B cell (primary cell): ENCODE measurements at regions not wholly inside any gene's neighbourhood (a gene's known extent, or its start where the extent isn't known, plus 50 kb on each side); places are given as distances from the start of the nearest gene placed in this dataset.
"Not testable (repeated sequence)": the region's sequence is repeated elsewhere in the genome, so short reads cannot be mapped to it uniquely, and the experiment has no call there.

Experiments used
- ATAC-seq: fragments of 200-7000 bp; cut with Tn5 transposase; one replicate; pipeline ENCODE4 v1.10.0; 2021; ENCODE audit warnings: low read depth, mild to moderate bottlenecking, moderate number of reproducible peaks, moderate library complexity
- CTCF ChIA-PET: fragments of 350-600 bp; sonication (Branson Sonifier 250); formaldehyde crosslinking; loops from one replicate; lab custom pipeline; 2021; ENCODE audit warnings: antibody characterized with exemption, inconsistent platforms; lab: Charles Lee
- POLR2A ChIA-PET: fragments of 350-600 bp; sonication (Branson Sonifier 250); formaldehyde crosslinking; loops from one replicate; lab custom pipeline; 2021; ENCODE audit warnings: antibody characterized with exemption; lab: Charles Lee
- DNase-seq: peaks from one replicate; pipeline ENCODE4 v3.0.0; 2013
- H2AFZ ChIP-seq: 2 replicates; pipeline ENCODE4 v1.6.1; 2012; ENCODE audit warnings: mild to moderate bottlenecking, low read depth, low read length; ENCODE audit not compliant: insufficient read depth, poor library complexity, severe bottlenecking
- H3K27ac ChIP-seq, 2 donors: 1 replicate in 1 of 2; 2 replicates in 1 of 2; pipeline ENCODE4 v1.5.1; 2012 to 2013; ENCODE audit warnings: low read length in 2 of 2, mild to moderate bottlenecking in 2 of 2, moderate library complexity in 1 of 2
- H3K27me3 ChIP-seq, 4 experiments: fragments of 200-600 bp in 1 of 4; sonication (generic) in 1 of 4; replicated peaks in 1 of 4; 1 replicate in 2 of 4; 2 replicates in 2 of 4; pipeline versions ENCODE4 v1.6.1 to v1.7.0; 2013 to 2016; ENCODE audit warnings: low read length in 3 of 4, mild to moderate bottlenecking in 2 of 4, mixed read lengths in 1 of 4, moderate library complexity in 1 of 4; ENCODE audit not compliant: insufficient read depth in 4 of 4, control insufficient read depth in 3 of 4; ENCODE audit errors: control extremely low read depth in 1 of 4
- H3K36me3 ChIP-seq, 2 experiments: replicated peaks in 1 of 2; 1 replicate in 1 of 2; 2 replicates in 1 of 2; pipeline versions ENCODE4 v1.6.1 to v1.7.1; 2013; ENCODE audit warnings: low read length in 1 of 2; ENCODE audit not compliant: insufficient read depth in 2 of 2, control insufficient read depth in 1 of 2; ENCODE audit errors: control extremely low read depth in 1 of 2, extremely low read depth in 1 of 2
- H3K4me1 ChIP-seq, 2 donors: fragments of 200-600 bp in 1 of 2; sonication (generic) in 1 of 2; 1 replicate in 1 of 2; 2 replicates in 1 of 2; pipeline versions ENCODE4 v1.5.1 to v1.6.1; 2013 to 2017; ENCODE audit warnings: low read length in 2 of 2; ENCODE audit not compliant: control insufficient read depth in 2 of 2, insufficient read depth in 2 of 2
- H3K4me2 ChIP-seq: replicated peaks from 2 replicates; pipeline ENCODE3; 2012; ENCODE audit warnings: mild to moderate bottlenecking, low read depth, low read length; ENCODE audit not compliant: poor library complexity, severe bottlenecking
- H3K4me3 ChIP-seq, 5 experiments: fragments of 200-600 bp in 1 of 5; sonication (generic) in 1 of 5; 1 replicate in 3 of 5; 2 replicates in 2 of 5; pipeline versions ENCODE4 v1.5.1 to v1.7.0; 2011 to 2016; ENCODE audit warnings: low read length in 4 of 5, mild to moderate bottlenecking in 4 of 5, low read depth in 2 of 5, control low read depth in 1 of 5, moderate library complexity in 1 of 5; ENCODE audit not compliant: insufficient read depth in 1 of 5; ENCODE audit errors: control extremely low read depth in 1 of 5, extremely low read depth in 1 of 5
- H3K79me2 ChIP-seq: fragments of 200-600 bp; sonication (generic); one replicate; pipeline ENCODE4 v1.6.0; 2016; ENCODE audit warnings: low read length; ENCODE audit not compliant: control insufficient read depth, insufficient read depth
- H3K9ac ChIP-seq: fragments of 200-600 bp; sonication (generic); 2 replicates; pipeline ENCODE4 v1.6.1; 2017; ENCODE audit warnings: mild to moderate bottlenecking, low read length, moderate library complexity
- H3K9me3 ChIP-seq, 3 donors: one replicate each; pipeline versions ENCODE4 v1.6.1 to v1.7.1; 2013; ENCODE audit warnings: low read length in 2 of 3; ENCODE audit not compliant: control insufficient read depth in 2 of 3, insufficient read depth in 1 of 3; ENCODE audit errors: control extremely low read depth in 1 of 3
- H4K20me1 ChIP-seq: 2 replicates; pipeline ENCODE4 v1.6.0; 2012; ENCODE audit warnings: mild to moderate bottlenecking, low read length; ENCODE audit not compliant: insufficient read depth, control insufficient read depth, poor library complexity, severe bottlenecking
- H3K27ac Mint-ChIP-seq: one replicate; pipeline ENCODE4 v1.8.0; 2021; ENCODE audit warnings: mixed read lengths
- H3K27me3 Mint-ChIP-seq: one replicate; pipeline ENCODE4 v1.8.0; 2021; ENCODE audit warnings: mixed read lengths
- H3K4me1 Mint-ChIP-seq: one replicate; pipeline ENCODE4 v1.8.0; 2021; ENCODE audit warnings: mixed read lengths
- H3K4me3 Mint-ChIP-seq: one replicate; pipeline ENCODE4 v1.8.0; 2021; ENCODE audit warnings: mixed read lengths
- H3K9me3 Mint-ChIP-seq: one replicate; pipeline ENCODE4 v1.8.0; 2022; ENCODE audit warnings: mixed read lengths; ENCODE audit not compliant: insufficient read depth
- CTCF ChIP-seq: fragments of 200-600 bp; IDR thresholded peaks from one replicate; pipeline ENCODE4 v1.8.0; 2022; ENCODE audit warnings: antibody characterized with exemption, mild to moderate bottlenecking
- EZH2 ChIP-seq: IDR thresholded peaks from 2 replicates; pipeline ENCODE4 v1.6.1; 2012; ENCODE audit warnings: borderline replicate concordance, low read depth, mild to moderate bottlenecking, moderate library complexity, low read length; ENCODE audit not compliant: insufficient read depth, poor library complexity, severe bottlenecking
- WGBS: methylation state at CpG from one replicate; pipeline ENCODE4 v1.1.5; 2013; ENCODE audit warnings: missing lambda C conversion rate; ENCODE audit not compliant: insufficient coverage; 5-methylcytosine and 5-hydroxymethylcytosine counted together
- intact Hi-C: fragments of 100-400 bp; cut with micrococcal nuclease; formaldehyde crosslinking; loops from one replicate; pipeline ENCODE4 v1.10.0; 2022

GRCh38 chr13:63741029-63741813 is 2325.6 kb upstream of the PCDH20 start:
- no peak overlapping the region for H3K4me3 Mint-ChIP-seq

GRCh38 chr13:63739112-63739735 is 2323.6 kb upstream of the PCDH20 start:
- ATAC-seq, H3K79me2 ChIP-seq, CTCF ChIA-PET, H3K36me3 ChIP-seq, H3K27me3 ChIP-seq, H4K20me1 ChIP-seq, H3K27ac ChIP-seq, H2AFZ ChIP-seq, H3K27ac Mint-ChIP-seq, H3K4me3 Mint-ChIP-seq, POLR2A ChIA-PET, H3K4me3 ChIP-seq, H3K9me3 Mint-ChIP-seq, H3K4me2 ChIP-seq, H3K27me3 Mint-ChIP-seq, H3K4me1 ChIP-seq, H3K9ac ChIP-seq, intact Hi-C loops, H3K4me1 Mint-ChIP-seq: not testable (repeated sequence)
- WGBS: 79% methylated on average over 8 of the region's 23 CpGs
- peaks cover 0 to 39% (median 0%) of the 10 kb centered on the region in 3 donors for H3K9me3 ChIP-seq
- DNase-seq: peak; percentile 1

More at GRCh38 chr13:63741029-63741813, 2325.6 kb upstream of the PCDH20 start:
- no peak overlapping the region for H3K4me2 ChIP-seq
- 98% methylated on average over 25 of the region's 36 CpGs for WGBS
- H3K9ac ChIP-seq: no peak overlapping the region
- DNase-seq: peak; percentile 4
- Mint-ChIP-seq H3K9me3 (peaks cover 8% of the 10 kb centered on the region), H3K4me1 (no peaks in the 10 kb centered on the region), H3K27ac (no peak overlapping the region), H3K27me3 (no peaks in the 10 kb centered on the region)
- ChIA-PET POLR2A (no interaction called here), CTCF (no interaction called here)
- H3K27me3 ChIP-seq: no peaks in the 10 kb centered on the region
- H3K27ac ChIP-seq: no peak overlapping the region
- no peak overlapping the region for H2AFZ ChIP-seq
- no peaks in the 10 kb centered on the region for H3K4me1 ChIP-seq
- TF ChIP-seq EZH2: no peak
- no peak for TF ChIP-seq CTCF
- H3K4me3 ChIP-seq: no peak overlapping the region
- no peak for ATAC-seq
- H3K9me3 ChIP-seq: peaks cover 0 to 39% (median 0%) of the 10 kb centered on the region in 3 donors
- H3K36me3 ChIP-seq: no peaks in the 10 kb centered on the region
- H3K79me2 ChIP-seq: no peaks in the 10 kb centered on the region
- intact Hi-C loops: no loop called here
- H4K20me1 ChIP-seq: no peaks in the 10 kb centered on the region
